ENCODE measurements at regions not wholly inside any gene's neighbourhood (a gene's known extent, or its start where the extent isn't known, plus 50 kb on each side); places are given as distances from the start of the nearest gene placed in this dataset.

- no peak for TF ChIP-seq CTCF (IDR thresholded peaks at IDR 0.05)
- H3K4me3 Mint-ChIP-seq, result no peak overlapping the region
- intact Hi-C loops (cut with micrococcal nuclease), result no loop called here
- no peaks in the 10 kb centered on the region for H3K4me1 ChIP-seq (ENCODE audit: control insufficient read depth, insufficient read depth, low read length)
- peaks cover 38% of the 10 kb centered on the region for H3K36me3 Mint-ChIP-seq
- ATAC-seq (no peak), DNase-seq (no peak)
- no peak overlapping the region for H3K4me3 ChIP-seq (ENCODE audit: low read length)
- H3K36me3 ChIP-seq (ENCODE audit: control insufficient read depth, insufficient read depth, low read length), result no peaks in the 10 kb centered on the region
- no peak overlapping the region for H3K27ac Mint-ChIP-seq
- H3K9me3 ChIP-seq (ENCODE audit: control insufficient read depth, insufficient read depth, low read length), result peaks cover 21% of the 10 kb centered on the region
- no peak overlapping the region for H3K27ac ChIP-seq (ENCODE audit: low read length)
- no peaks in the 10 kb centered on the region for H3K27me3 ChIP-seq (ENCODE audit: control insufficient read depth, insufficient read depth, low read length)
- no peaks in the 10 kb centered on the region for H3K4me1 Mint-ChIP-seq
- no peaks in the 10 kb centered on the region for H3K27me3 Mint-ChIP-seq (ENCODE audit: low read depth in 2 of 2)
- H3K9me3 Mint-ChIP-seq, result peaks cover 27 to 34% of the 10 kb centered on the region in 2 donors
- 94% methylated on average over 2 of the region's 2 CpGs for WGBS (ENCODE audit: insufficient coverage)
These were observed 308.9 kb upstream of the LRRTM4 start for GRCh38 chr2:77831060-77831459.

- no peak overlapping the region for H3K27ac ChIP-seq (ENCODE audit: low read length)
- H3K36me3 Mint-ChIP-seq, result peaks cover 41% of the 10 kb centered on the region
- H3K4me1 Mint-ChIP-seq, result no peaks in the 10 kb centered on the region
- peaks cover 25% of the 10 kb centered on the region for H3K9me3 ChIP-seq (ENCODE audit: control insufficient read depth, insufficient read depth, low read length)
- ATAC-seq (no peak), DNase-seq (no peak)
- H3K9me3 Mint-ChIP-seq, result peaks cover 28 to 37% of the 10 kb centered on the region in 2 donors
- WGBS (ENCODE audit: insufficient coverage), result 69% methylated on average over 1 of the region's 1 CpG
- H3K4me3 Mint-ChIP-seq, result no peak overlapping the region
- no peaks in the 10 kb centered on the region for H3K4me1 ChIP-seq (ENCODE audit: control insufficient read depth, insufficient read depth, low read length)
- H3K27ac Mint-ChIP-seq, result no peak overlapping the region
- no peaks in the 10 kb centered on the region for H3K27me3 ChIP-seq (ENCODE audit: control insufficient read depth, insufficient read depth, low read length)
- H3K4me3 ChIP-seq (ENCODE audit: low read length), result no peak overlapping the region
- H3K36me3 ChIP-seq (ENCODE audit: control insufficient read depth, insufficient read depth, low read length), result no peaks in the 10 kb centered on the region
- H3K27me3 Mint-ChIP-seq (ENCODE audit: low read depth in 2 of 2), result no peaks in the 10 kb centered on the region
- intact Hi-C loops (cut with micrococcal nuclease), result no loop called here
- no peak for TF ChIP-seq CTCF (IDR thresholded peaks at IDR 0.05)
These were observed 309.3 kb upstream of the LRRTM4 start for GRCh38 chr2:77831471-77831870.

- Mint-ChIP-seq H3K27ac (no peak overlapping the region), H3K27me3 (ENCODE audit: low read depth in 2 of 2) (no peaks in the 10 kb centered on the region), H3K4me3 (no peak overlapping the region)
These were observed 309.7 kb upstream of the LRRTM4 start for GRCh38 chr2:77831898-77832297.

More at GRCh38 chr2:77831898-77832297, 309.7 kb upstream of the LRRTM4 start:
- no peaks in the 10 kb centered on the region for H3K4me1 Mint-ChIP-seq
- peaks cover 41% of the 10 kb centered on the region for H3K36me3 Mint-ChIP-seq
- intact Hi-C loops (cut with micrococcal nuclease), result no loop called here
- WGBS (ENCODE audit: insufficient coverage), result 31% methylated on average over 1 of the region's 1 CpG
- TF ChIP-seq CTCF (IDR thresholded peaks at IDR 0.05), result no peak
- no peak overlapping the region for H3K4me3 ChIP-seq (ENCODE audit: low read length)
- H3K9me3 Mint-ChIP-seq, result peaks cover 26 to 35% of the 10 kb centered on the region in 2 donors
- no peak for DNase-seq
- no peaks in the 10 kb centered on the region for H3K36me3 ChIP-seq (ENCODE audit: control insufficient read depth, insufficient read depth, low read length)
- H3K9me3 ChIP-seq (ENCODE audit: control insufficient read depth, insufficient read depth, low read length), result peaks cover 25% of the 10 kb centered on the region
- H3K27ac ChIP-seq (ENCODE audit: low read length), result no peak overlapping the region
- no peak for ATAC-seq
- no peaks in the 10 kb centered on the region for H3K4me1 ChIP-seq (ENCODE audit: control insufficient read depth, insufficient read depth, low read length)
- no peaks in the 10 kb centered on the region for H3K27me3 ChIP-seq (ENCODE audit: control insufficient read depth, insufficient read depth, low read length)

Measured in natural killer cell (primary cell).